Bronchial epithelial cell (primary cell): ENCODE measurements at regions not wholly inside any gene's neighbourhood (a gene's known extent, or its start where the extent isn't known, plus 50 kb on each side); places are given as distances from the start of the nearest gene placed in this dataset.
A peak's percentile ranks its signal among the peaks of the same experiment; 100 is the strongest.

ENCODE experiments used
- DNase-seq: peaks from one replicate; pipeline ENCODE4 v3.0.0-alpha.2; 2010; ENCODE audit warnings: low read depth
- FAIRE-seq: peaks from 2 replicates; lab custom pipeline; 2011; peaks lifted over from hg19 to GRCh38; lab: Jason Lieb, UNC
- H3K27me3 ChIP-seq: 2 replicates; pipeline ENCODE4 v1.5.1; 2011; ENCODE audit warnings: low read length; ENCODE audit not compliant: control insufficient read depth, insufficient read depth
- H3K36me3 ChIP-seq: 2 replicates; pipeline ENCODE4 v1.5.1; 2011; ENCODE audit warnings: low read length; ENCODE audit not compliant: control insufficient read depth, insufficient read depth
- H3K4me3 ChIP-seq: 2 replicates; pipeline ENCODE4 v1.5.1; 2011; ENCODE audit warnings: mild to moderate bottlenecking, low read depth, low read length, control low read depth
- TF ChIP-seq, protein P1 (sequence below): IDR thresholded peaks from 2 replicates; pipeline ENCODE4 v1.5.1; 2011; ENCODE audit warnings: mild to moderate bottlenecking, moderate library complexity, low read length, control low read depth, inconsistent platforms; ENCODE audit not compliant: insufficient read depth, severe bottlenecking

GRCh38 chr4:159981469-159981856 is 878.6 kb downstream of the RAPGEF2 start:
- DNase-seq = no peak
- TF ChIP-seq, protein P1, sequence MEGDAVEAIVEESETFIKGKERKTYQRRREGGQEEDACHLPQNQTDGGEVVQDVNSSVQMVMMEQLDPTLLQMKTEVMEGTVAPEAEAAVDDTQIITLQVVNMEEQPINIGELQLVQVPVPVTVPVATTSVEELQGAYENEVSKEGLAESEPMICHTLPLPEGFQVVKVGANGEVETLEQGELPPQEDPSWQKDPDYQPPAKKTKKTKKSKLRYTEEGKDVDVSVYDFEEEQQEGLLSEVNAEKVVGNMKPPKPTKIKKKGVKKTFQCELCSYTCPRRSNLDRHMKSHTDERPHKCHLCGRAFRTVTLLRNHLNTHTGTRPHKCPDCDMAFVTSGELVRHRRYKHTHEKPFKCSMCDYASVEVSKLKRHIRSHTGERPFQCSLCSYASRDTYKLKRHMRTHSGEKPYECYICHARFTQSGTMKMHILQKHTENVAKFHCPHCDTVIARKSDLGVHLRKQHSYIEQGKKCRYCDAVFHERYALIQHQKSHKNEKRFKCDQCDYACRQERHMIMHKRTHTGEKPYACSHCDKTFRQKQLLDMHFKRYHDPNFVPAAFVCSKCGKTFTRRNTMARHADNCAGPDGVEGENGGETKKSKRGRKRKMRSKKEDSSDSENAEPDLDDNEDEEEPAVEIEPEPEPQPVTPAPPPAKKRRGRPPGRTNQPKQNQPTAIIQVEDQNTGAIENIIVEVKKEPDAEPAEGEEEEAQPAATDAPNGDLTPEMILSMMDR = no peak
- Histone ChIP-seq H3K27me3 (no peaks in the 10 kb centered on the region), H3K4me3 (no peak overlapping the region), H3K36me3 (no peaks in the 10 kb centered on the region)
- no peak for FAIRE-seq

DNA sequence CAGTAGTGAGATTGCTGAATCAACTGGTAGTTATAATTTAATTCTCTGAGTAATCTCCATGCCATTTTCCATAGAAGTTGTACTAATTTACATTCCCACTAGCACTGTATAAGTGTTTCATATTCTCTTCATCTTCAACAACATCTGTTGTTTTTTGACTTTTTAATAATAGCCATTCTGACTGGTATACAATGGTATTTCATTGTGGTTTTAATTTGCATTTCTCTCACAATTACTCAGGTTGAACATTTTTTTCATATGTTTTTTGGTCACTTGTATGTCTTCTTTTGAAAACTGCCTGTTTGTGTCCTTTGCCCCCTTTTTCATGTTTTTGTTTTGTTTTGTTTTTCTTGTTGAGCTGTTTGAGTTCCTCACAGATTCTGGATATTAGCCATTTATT is 880.2 kb downstream of the RAPGEF2 start:
- Histone ChIP-seq H3K27me3 (no peaks in the 10 kb centered on the region), H3K4me3 (no peak overlapping the region), H3K36me3 (no peaks in the 10 kb centered on the region)
- TF ChIP-seq, protein P1 = no peak
- peak; percentile 14 for DNase-seq
- no peak for FAIRE-seq

- no peaks in the 10 kb centered on the region for H3K36me3 ChIP-seq
- no peak overlapping the region for H3K4me3 ChIP-seq
- TF ChIP-seq, protein P1 = no peak
- DNase-seq (no peak), FAIRE-seq (no peak)
- H3K27me3 ChIP-seq = no peaks in the 10 kb centered on the region
Observed at GRCh38 chr4:160009656-160010493, 907.0 kb downstream of the RAPGEF2 start.

DNA sequence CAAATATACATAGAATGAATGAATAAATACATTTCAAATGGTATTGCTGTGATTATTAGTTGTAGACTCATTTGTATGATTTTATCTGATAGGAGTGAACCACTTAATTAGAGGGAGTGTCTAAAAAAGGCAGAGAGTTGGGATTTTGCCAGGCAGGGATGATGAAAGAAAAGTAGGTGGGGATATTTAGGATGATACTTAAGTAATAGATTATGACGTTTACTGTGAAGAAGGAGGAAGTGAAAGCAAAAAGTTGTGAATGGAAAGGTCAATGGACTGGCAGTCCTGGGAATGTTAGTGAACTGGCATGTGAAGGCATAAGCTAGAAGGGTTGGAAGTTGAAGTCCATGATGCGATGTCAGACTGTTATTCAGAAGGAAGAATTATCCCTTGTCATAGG is 917.1 kb downstream of the RAPGEF2 start:
- FAIRE-seq (no peak), DNase-seq (peak; percentile 12)
- TF ChIP-seq, protein P1 = no peak
- Histone ChIP-seq H3K4me3 (no peak overlapping the region), H3K36me3 (no peaks in the 10 kb centered on the region), H3K27me3 (no peaks in the 10 kb centered on the region)

GRCh38 chr4:160020804-160021203 is 917.9 kb downstream of the RAPGEF2 start:
- no peaks in the 10 kb centered on the region for H3K36me3 ChIP-seq
- H3K27me3 ChIP-seq = no peaks in the 10 kb centered on the region
- no peak overlapping the region for H3K4me3 ChIP-seq
- no peak for DNase-seq
- no peak for FAIRE-seq
- TF ChIP-seq, protein P1 = no peak
